ENCODE measurements at regions not wholly inside any gene's neighbourhood (a gene's known extent, or its start where the extent isn't known, plus 50 kb on each side); places are given as distances from the start of the nearest gene placed in this dataset.

DNA sequence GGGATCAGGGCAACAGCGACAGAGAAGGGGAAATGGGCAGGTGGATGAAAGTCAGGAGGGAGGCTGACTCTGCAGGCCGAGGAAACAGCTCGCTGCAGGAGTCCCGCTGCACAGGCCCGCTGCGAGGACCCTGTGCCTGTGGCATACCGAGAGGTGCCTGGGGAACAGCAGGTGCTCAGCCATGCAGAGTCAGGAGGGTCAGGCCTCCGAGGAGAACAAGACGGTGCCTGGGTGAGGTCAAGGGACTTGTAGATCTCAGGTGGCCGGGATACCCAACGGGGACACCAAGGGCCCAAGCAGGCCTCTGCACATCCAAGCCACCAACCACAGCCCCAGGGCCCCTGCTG is 67.5 kb downstream of the NCOR2 start:
- no peaks in the 10 kb centered on the region for H3K36me3 ChIP-seq
- WGBS (ENCODE audit: insufficient coverage, low coverage, low lambda C conversion rate, missing lambda C conversion rate), result 100% methylated on average over 1 of the region's 11 CpGs
- H3K27ac ChIP-seq, result no peak overlapping the region
- DNase-seq, result no peak
- no peaks in the 10 kb centered on the region for H3K27me3 ChIP-seq
- no peak overlapping the region for H3K4me3 ChIP-seq
- H3K9me3 ChIP-seq, result no peaks in the 10 kb centered on the region
- peaks cover 0 to 27% (median 8%) of the 10 kb centered on the region in 4 donors for H3K4me1 ChIP-seq
- no peak for TF ChIP-seq POLR2A (IDR thresholded peaks at IDR 0.05)
- TF ChIP-seq, protein P1, sequence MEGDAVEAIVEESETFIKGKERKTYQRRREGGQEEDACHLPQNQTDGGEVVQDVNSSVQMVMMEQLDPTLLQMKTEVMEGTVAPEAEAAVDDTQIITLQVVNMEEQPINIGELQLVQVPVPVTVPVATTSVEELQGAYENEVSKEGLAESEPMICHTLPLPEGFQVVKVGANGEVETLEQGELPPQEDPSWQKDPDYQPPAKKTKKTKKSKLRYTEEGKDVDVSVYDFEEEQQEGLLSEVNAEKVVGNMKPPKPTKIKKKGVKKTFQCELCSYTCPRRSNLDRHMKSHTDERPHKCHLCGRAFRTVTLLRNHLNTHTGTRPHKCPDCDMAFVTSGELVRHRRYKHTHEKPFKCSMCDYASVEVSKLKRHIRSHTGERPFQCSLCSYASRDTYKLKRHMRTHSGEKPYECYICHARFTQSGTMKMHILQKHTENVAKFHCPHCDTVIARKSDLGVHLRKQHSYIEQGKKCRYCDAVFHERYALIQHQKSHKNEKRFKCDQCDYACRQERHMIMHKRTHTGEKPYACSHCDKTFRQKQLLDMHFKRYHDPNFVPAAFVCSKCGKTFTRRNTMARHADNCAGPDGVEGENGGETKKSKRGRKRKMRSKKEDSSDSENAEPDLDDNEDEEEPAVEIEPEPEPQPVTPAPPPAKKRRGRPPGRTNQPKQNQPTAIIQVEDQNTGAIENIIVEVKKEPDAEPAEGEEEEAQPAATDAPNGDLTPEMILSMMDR (IDR thresholded peaks at IDR 0.05), result no peak
- intact Hi-C loops (cut with DNase I), result no loop called here
- no peak for ATAC-seq

DNA sequence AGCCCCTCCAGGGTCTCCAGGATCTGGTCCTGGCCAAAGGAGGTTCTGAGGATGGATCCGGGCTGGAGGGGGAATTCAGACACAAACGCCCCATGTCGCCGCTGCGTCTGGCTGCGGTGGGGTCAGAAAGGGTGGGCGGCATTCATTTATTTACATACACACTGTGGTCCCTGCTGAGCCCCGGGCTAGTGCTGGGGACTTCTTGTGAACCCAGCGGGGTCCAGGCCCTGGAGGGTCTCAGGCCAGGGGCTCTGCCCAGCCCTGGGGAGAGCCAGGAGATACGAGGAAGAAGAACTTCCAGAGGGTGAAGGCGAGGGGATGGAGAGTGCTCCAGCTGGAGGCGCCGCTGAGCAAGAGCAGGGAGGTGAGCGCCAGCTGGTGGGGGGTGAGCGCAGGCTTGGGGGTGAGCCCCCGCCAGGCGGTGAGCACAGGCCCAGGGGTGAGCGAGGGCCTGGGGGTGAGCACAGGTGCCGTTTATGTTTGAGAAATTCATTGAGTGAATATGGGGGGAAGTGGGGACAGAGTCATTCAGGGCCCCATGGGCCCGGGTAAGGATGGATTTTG is 68.1 kb downstream of the NCOR2 start:
- intact Hi-C loops (cut with DNase I), result no loop called here
- 83% methylated on average over 10 of the region's 20 CpGs for WGBS (ENCODE audit: insufficient coverage, low coverage, low lambda C conversion rate, missing lambda C conversion rate)
- no peaks in the 10 kb centered on the region for H3K9me3 ChIP-seq
- no peak overlapping the region for H3K4me3 ChIP-seq
- H3K27me3 ChIP-seq, result no peaks in the 10 kb centered on the region
- H3K36me3 ChIP-seq, result no peaks in the 10 kb centered on the region
- TF ChIP-seq POLR2A (IDR thresholded peaks at IDR 0.05), result no peak
- TF ChIP-seq, protein P1 (IDR thresholded peaks at IDR 0.05), result no peak
- no peak overlapping the region for H3K27ac ChIP-seq
- H3K4me1 ChIP-seq, result peaks cover 0 to 27% (median 8%) of the 10 kb centered on the region in 4 donors
- no peak for DNase-seq
- no peak for ATAC-seq

DNA sequence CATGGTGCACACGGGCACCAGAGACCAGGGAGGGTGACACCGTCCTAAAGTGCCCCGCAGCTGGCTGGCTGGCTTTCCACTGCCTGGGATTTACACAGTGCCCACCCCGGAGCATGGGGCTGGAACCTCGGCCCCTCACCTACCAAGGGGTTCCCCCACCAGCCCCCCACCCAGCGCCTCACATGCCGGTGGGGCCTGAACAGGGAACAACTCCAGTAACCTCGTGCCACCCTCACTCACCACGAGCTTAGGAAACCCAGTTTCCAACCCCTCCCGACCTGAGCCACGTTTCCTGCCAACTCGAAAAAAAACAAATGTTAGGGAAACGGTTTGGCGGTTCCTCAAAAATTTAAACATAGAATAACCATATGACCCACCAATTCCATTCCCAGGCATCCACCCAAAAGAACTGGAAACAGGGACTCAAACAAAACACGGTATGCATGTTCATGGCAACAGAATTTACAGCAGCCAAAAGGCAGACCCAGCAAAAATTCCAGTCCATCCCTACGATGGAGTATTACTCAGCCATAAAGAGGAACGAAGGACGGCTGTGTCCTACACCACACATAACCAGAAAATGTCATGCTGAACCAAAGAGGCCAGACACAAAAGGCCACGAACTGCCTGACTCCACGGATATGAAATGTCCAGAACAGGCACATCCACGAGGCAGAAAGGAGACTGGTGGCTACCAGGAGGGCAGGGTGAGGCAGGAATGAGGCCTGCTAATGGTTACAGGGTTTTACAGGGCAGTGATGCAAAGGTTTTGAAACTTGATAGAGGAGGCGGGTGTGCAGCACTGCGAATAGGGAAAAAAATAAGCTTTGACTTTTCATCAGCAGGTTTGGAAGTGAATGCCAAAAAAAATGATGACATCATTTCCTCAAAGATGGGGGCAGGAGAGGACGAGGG is 68.9 kb downstream of the NCOR2 start:
- no peaks in the 10 kb centered on the region for H3K27me3 ChIP-seq
- ATAC-seq (peak in 2 of 4 donors; percentile 3 to 9), DNase-seq (no peak)
- H3K4me1 ChIP-seq, result peaks cover 0 to 27% (median 8%) of the 10 kb centered on the region in 4 donors
- intact Hi-C loops (cut with DNase I), result no loop called here
- H3K9me3 ChIP-seq, result no peaks in the 10 kb centered on the region
- H3K4me3 ChIP-seq, result no peak overlapping the region
- no peaks in the 10 kb centered on the region for H3K36me3 ChIP-seq
- no peak for TF ChIP-seq POLR2A (IDR thresholded peaks at IDR 0.05)
- TF ChIP-seq, protein P1 (IDR thresholded peaks at IDR 0.05), result no peak
- no peak overlapping the region for H3K27ac ChIP-seq
- 39% methylated on average over 15 of the region's 24 CpGs for WGBS (ENCODE audit: insufficient coverage, low coverage, low lambda C conversion rate, missing lambda C conversion rate)

DNA sequence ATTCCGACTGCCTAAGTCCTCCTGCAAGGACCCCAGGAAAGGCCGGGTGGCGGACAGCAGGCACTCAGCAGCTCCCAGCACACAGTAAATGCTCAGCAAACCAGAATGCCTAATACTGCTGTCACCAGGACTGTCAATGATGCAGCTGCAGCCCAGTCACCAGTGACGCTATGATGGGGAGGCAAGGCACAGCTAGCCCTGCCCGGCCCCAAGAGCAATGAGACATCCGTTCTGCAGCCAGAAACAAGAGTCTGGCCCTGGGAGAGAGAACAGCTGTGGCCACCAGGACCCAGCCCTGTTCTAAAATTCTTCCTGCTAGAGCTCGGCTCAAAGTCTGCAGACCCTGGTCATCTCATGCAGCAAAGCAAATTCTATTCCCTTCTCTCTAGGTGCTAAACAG is 69.8 kb downstream of the NCOR2 start:
- WGBS (ENCODE audit: insufficient coverage, low coverage, low lambda C conversion rate, missing lambda C conversion rate), result 66% methylated on average over 5 of the region's 7 CpGs
- TF ChIP-seq POLR2A (IDR thresholded peaks at IDR 0.05), result no peak
- TF ChIP-seq, protein P1 (IDR thresholded peaks at IDR 0.05), result no peak
- Histone ChIP-seq H3K4me3 (no peak overlapping the region), H3K27me3 (no peaks in the 10 kb centered on the region), H3K27ac (no peak overlapping the region), H3K9me3 (no peaks in the 10 kb centered on the region), H3K36me3 (no peaks in the 10 kb centered on the region), H3K4me1 (peaks cover 0 to 36% (median 12%) of the 10 kb centered on the region in 4 donors)
- intact Hi-C loops (cut with DNase I), result no loop called here
- no peak for ATAC-seq
- no peak for DNase-seq

All from right lobe of liver (tissue), 6 donors.